HG03432 (cell line): ENCODE measurements at regions not wholly inside any gene's neighbourhood (a gene's known extent, or its start where the extent isn't known, plus 50 kb on each side); places are given as distances from the start of the nearest gene placed in this dataset.

Source experiments
- ATAC-seq: cut with Tn5 transposase; IDR thresholded peaks from one replicate; pipeline ENCODE4 v1.9.1; 2021; ENCODE audit warnings: mild to moderate bottlenecking, moderate library complexity; ENCODE audit not compliant: unreplicated experiment

- no peak for ATAC-seq
These were observed 637.9 kb downstream of the NLGN4Y start for GRCh38 chrY:15162211-15162610.

- no peak for ATAC-seq
These were observed 655.6 kb downstream of the NLGN4Y start for GRCh38 chrY:15179890-15180289.

DNA sequence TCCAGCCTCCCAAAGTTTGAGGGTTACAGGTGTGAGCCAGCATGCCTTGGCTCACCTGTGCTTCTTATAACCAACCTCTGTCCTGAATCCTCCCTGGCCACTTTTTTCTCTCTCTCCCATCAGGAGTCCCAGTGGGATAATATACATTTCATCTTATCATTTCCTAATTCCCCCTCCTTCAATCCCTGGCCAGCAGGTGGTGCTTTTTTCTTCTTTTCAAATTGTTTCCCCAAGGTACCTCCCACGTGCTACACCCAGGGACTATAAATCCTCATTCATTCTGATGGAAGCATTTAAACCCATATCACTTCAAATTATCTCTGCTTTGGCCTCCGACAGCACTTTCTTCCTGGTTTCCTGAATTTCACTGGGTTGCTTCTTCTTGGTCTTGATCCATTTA, 704.7 kb downstream of the NLGN4Y start:
- ATAC-seq: no peak

- no peak for ATAC-seq
These were observed 715.3 kb downstream of the NLGN4Y start for GRCh38 chrY:15239596-15240132.

- ATAC-seq: no peak
These were observed 735.0 kb downstream of the NLGN4Y start for GRCh38 chrY:15259286-15259685.

- no peak for ATAC-seq
These were observed 762.2 kb downstream of the NLGN4Y start for GRCh38 chrY:15286572-15286971.

DNA sequence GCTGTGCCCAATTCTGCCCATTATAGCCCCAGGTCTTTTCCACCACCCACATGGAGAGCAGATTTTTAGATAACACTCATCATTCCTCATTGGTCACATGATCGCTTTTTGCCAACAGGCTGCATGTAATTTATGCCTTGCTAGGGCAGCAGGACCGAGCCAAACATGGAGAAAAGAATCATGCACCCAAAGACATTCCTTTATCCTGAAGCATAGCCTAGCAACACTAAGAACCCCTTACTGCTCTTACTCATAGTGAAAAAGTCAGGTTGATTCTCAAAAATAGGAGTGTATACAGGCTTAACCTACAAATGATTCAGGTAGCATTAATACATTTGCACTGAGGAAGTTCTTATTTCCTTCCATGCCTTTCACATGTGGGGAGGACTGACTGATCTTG, 765.5 kb downstream of the NLGN4Y start:
- ATAC-seq: no peak

DNA sequence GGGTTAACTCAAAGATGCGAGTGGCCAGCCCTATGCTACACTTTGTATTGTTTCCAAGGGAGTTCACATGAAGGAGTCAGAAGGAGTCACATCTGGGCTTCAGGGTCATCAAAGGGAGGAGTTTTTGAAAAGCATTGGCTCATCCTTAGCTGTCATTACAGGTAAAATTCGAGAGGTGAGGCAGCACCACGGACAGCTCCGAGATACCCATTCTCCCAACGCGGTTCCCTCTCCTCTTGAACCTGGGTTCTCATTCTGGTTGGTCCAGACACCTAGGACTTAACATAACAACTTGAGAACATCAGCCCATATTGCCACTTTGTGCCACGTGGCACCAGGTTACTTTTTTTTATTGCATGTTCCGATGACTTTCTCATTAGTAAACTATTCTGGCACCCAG, 768.6 kb downstream of the NLGN4Y start:
- no peak for ATAC-seq

DNA sequence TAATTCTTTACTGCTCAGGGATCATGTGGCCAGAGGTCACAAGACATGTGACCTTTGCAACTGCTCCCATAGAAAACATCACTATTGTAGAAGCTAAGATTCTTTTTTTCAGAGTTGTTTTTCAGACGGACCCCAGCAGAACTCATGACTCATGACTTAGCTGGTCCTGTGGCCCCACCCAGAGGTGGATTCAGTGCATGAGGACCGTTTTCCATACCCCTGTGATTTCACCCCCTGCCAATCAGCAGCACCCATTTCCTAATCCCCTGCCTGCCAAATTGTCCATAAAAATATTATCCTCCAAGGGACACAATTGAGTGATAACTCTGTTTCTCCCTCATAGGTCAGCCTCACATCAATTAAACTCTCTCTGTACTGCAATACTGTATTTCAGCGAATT, 777.5 kb downstream of the NLGN4Y start:
- no peak for ATAC-seq

- ATAC-seq: no peak
These were observed 787.8 kb downstream of the NLGN4Y start for GRCh38 chrY:15312166-15312565.

- no peak for ATAC-seq
These were observed 799.9 kb downstream of the NLGN4Y start for GRCh38 chrY:15324189-15324588.

GRCh38 chrY:15325201-15325600, 800.9 kb downstream of the NLGN4Y start:
- no peak for ATAC-seq

- ATAC-seq: no peak
These were observed 802.3 kb downstream of the NLGN4Y start for GRCh38 chrY:15326673-15327072.

GRCh38 chrY:15328848-15329247, 804.5 kb downstream of the NLGN4Y start:
- no peak for ATAC-seq

DNA sequence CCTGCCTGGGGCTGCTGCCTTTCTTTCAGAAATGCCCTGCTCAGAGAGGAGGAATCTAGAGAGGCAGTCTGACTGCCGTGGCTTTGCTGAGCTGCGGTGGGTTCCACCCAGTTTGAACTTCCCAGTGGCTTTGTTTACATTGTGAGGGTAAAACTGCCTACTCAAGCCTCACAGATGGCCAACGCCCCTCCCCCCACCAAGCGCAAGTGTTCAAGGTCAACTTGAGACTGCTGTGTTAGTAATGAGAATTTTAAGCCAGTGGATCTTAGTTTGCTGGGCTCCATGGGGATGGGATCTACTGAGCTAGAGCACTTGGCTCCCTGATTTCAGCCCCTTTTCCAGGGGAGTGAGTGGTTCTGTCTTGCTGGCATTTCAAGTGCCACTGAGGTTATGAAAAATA, 819.2 kb downstream of the NLGN4Y start:
- no peak for ATAC-seq

DNA sequence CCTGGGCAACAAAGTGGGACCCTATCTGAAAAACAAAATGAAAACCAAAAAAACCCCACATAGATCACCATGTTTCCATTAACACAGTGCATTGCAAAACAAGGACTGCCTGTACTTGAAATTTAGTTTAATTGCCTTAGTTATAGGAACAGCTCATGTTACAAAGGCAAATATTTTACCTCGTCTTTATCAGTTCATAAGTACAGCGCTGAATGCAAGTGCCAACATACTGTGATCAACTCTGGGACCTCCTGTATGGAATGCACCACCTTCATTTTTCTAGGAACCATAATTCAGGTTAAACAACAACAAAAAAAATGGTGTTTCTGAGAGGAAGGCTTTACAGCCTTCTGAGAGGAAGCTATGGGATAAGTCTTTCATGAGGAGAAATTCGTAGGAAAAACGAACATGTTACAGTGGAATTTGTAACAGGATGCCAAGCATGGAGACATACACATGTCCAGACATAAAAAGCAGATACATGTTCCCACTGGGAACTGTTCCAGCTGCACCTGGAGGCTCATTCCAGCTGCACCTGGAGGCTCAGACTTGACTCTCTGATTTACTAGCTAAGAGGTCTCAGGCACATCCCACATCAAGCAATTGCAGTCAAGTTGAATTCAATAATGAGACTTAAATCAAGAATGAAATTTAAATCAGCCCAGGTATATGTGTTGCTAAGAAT, 821.3 kb downstream of the NLGN4Y start:
- no peak for ATAC-seq

DNA sequence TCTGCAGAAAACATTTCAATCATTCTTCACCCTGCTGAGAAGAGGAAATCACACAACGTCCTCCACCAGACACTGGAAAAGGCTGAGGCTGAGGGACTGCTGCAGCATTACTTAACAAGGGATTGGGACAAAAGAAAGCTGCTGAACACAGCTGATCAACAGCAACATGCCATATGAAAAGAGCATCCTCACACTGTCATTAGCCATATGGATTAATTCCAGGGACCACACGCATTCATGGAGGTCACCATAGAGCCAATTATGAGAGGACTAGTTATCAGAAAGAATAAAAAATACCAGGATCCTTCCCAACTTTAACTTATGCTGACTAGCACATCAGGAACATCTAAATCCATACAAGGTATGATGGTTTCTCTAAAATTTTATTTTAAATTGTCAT, 825.0 kb downstream of the NLGN4Y start:
- no peak for ATAC-seq

DNA sequence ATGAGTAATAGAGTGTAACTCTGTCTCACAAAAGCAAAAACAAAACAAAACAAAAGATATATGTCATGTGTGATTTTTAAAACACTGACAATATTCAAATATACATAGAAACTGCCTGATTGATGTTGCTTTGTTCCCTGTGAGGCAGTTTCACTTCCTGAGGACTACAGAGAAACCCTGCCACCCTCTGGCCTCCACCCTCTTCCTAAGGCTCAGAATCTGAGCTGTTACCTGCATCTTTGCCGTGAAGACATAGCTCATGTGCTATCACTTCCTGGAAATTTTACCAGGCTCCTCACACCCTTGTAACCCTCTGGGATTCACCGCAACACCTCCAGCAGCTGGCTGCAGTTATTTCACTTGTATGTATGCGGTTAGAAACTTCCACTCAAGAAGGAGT, 831.0 kb downstream of the NLGN4Y start:
- ATAC-seq: no peak

GRCh38 chrY:15360471-15360870, 836.1 kb downstream of the NLGN4Y start:
- no peak for ATAC-seq

- ATAC-seq: no peak
These were observed 840.7 kb downstream of the NLGN4Y start for GRCh38 chrY:15364996-15365395.

DNA sequence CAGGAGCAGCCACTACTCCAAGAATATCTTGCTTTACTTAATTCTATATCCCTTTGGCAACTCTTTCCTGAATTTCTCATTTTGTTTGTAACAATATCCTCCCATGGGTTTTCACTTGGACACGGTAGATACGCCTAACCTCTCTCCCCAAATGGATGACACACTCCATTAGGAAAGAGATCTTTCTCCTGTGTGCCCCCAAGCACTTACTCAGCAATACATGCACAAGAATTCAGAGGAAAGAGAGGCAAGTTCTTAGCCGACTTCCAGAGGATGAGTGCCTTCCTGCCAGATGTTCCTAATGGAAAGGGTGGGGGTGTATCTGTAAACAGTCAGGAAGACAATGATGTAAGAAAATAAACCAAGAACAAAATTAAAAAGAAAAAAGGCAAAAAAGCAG, 844.5 kb downstream of the NLGN4Y start:
- no peak for ATAC-seq

DNA sequence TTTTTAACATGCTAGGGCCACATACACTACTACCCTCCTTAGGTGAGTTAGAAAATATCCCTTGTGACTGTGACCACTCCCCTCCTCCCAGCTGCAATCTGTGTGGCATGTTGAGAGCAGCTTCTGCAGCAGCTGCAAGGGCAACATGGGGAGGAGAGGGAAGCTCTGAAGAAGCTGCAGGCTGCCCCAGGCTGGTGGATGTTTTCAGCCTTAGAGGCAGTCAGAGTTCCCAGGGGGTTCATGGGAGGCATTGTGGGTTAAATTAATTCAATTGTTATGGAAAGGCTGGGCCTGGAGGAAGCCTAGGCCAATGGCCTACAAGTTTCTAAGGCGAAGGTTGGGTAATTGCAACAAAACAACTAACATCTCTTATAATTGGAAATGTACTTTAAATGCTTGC, 860.8 kb downstream of the NLGN4Y start:
- ATAC-seq: no peak
